ENCODE measurements at regions not wholly inside any gene's neighbourhood (a gene's known extent, or its start where the extent isn't known, plus 50 kb on each side); places are given as distances from the start of the nearest gene placed in this dataset.

GRCh38 chr11:114818382-114818781, 140.1 kb downstream of the NXPE2 start:
- peaks cover 8% of the 10 kb centered on the region for H3K27me3 Mint-ChIP-seq (ENCODE audit: insufficient read depth, unreplicated experiment)
- no TSS peak for BruUV-seq (replicated peaks)
- Histone ChIP-seq H3K4me3 (ENCODE audit: low read depth, low read length) (no peak overlapping the region), H3K27me3 (replicated peaks; ENCODE audit: control insufficient read depth, insufficient read depth, low read length) (no peaks in the 10 kb centered on the region; the same call in 1 of the 2 replicates), H3K36me3 (ENCODE audit: control insufficient read depth, insufficient read depth, low read length) (no peaks in the 10 kb centered on the region), H3K9me3 (no peaks in the 10 kb centered on the region), H3K4me1 (no peaks in the 10 kb centered on the region)
- no peaks in the 10 kb centered on the region for H3K9me3 Mint-ChIP-seq (ENCODE audit: unreplicated experiment)
- ChIA-PET CTCF (no interaction called here), POLR2A (no interaction called here)
- TF ChIP-seq CTCF (IDR thresholded peaks at IDR 0.05; ENCODE audit: insufficient read depth in 1 of 2, low read depth in 1 of 2, low read length in 1 of 2, severe bottlenecking in 1 of 2, unreplicated experiment in 1 of 2): no peak
- H3K36me3 Mint-ChIP-seq (ENCODE audit: insufficient read depth, unreplicated experiment): no peaks in the 10 kb centered on the region
- no peak overlapping the region for H3K4me3 Mint-ChIP-seq (ENCODE audit: unreplicated experiment)
- intact Hi-C loops (cut with micrococcal nuclease; ENCODE audit: unreplicated experiment): no loop called here
- DNase-seq: no peak
- H3K27ac Mint-ChIP-seq (ENCODE audit: unreplicated experiment): no peak overlapping the region
- no peaks in the 10 kb centered on the region for H3K4me1 Mint-ChIP-seq (ENCODE audit: low read depth, unreplicated experiment)

GRCh38 chr11:114819028-114819427, 140.7 kb downstream of the NXPE2 start:
- Mint-ChIP-seq H3K9me3 (ENCODE audit: unreplicated experiment) (no peaks in the 10 kb centered on the region), H3K4me3 (ENCODE audit: unreplicated experiment) (no peak overlapping the region), H3K36me3 (ENCODE audit: insufficient read depth, unreplicated experiment) (no peaks in the 10 kb centered on the region), H3K27ac (ENCODE audit: unreplicated experiment) (no peak overlapping the region), H3K4me1 (ENCODE audit: low read depth, unreplicated experiment) (no peaks in the 10 kb centered on the region), H3K27me3 (ENCODE audit: insufficient read depth, unreplicated experiment) (peaks cover 10% of the 10 kb centered on the region)
- TF ChIP-seq CTCF (IDR thresholded peaks at IDR 0.05; ENCODE audit: insufficient read depth in 1 of 2, low read depth in 1 of 2, low read length in 1 of 2, severe bottlenecking in 1 of 2, unreplicated experiment in 1 of 2): no peak
- ChIA-PET CTCF (no interaction called here), POLR2A (no interaction called here)
- no peaks in the 10 kb centered on the region; the same call in 1 of the 2 replicates for H3K27me3 ChIP-seq (replicated peaks; ENCODE audit: control insufficient read depth, insufficient read depth, low read length)
- no peak overlapping the region for H3K4me3 ChIP-seq (ENCODE audit: low read depth, low read length)
- H3K4me1 ChIP-seq: no peaks in the 10 kb centered on the region
- intact Hi-C loops (cut with micrococcal nuclease; ENCODE audit: unreplicated experiment): no loop called here
- BruUV-seq (replicated peaks): no TSS peak
- DNase-seq: no peak
- no peaks in the 10 kb centered on the region for H3K36me3 ChIP-seq (ENCODE audit: control insufficient read depth, insufficient read depth, low read length)
- no peaks in the 10 kb centered on the region for H3K9me3 ChIP-seq

- POLR2A ChIA-PET: no interaction called here
- Histone ChIP-seq H3K4me3 (ENCODE audit: low read depth, low read length) (no peak overlapping the region), H3K9me3 (no peaks in the 10 kb centered on the region), H3K4me1 (no peaks in the 10 kb centered on the region), H3K27me3 (replicated peaks; ENCODE audit: control insufficient read depth, insufficient read depth, low read length) (no peaks in the 10 kb centered on the region; the same call in 1 of the 2 replicates), H3K36me3 (ENCODE audit: control insufficient read depth, insufficient read depth, low read length) (no peaks in the 10 kb centered on the region)
- DNase-seq: no peak
- Mint-ChIP-seq H3K4me1 (ENCODE audit: low read depth, unreplicated experiment) (no peaks in the 10 kb centered on the region), H3K27me3 (ENCODE audit: insufficient read depth, unreplicated experiment) (peaks cover 10% of the 10 kb centered on the region), H3K27ac (ENCODE audit: unreplicated experiment) (no peak overlapping the region), H3K4me3 (ENCODE audit: unreplicated experiment) (no peak overlapping the region), H3K36me3 (ENCODE audit: insufficient read depth, unreplicated experiment) (no peaks in the 10 kb centered on the region), H3K9me3 (ENCODE audit: unreplicated experiment) (no peaks in the 10 kb centered on the region)
- no TSS peak for BruUV-seq (replicated peaks)
- CTCF ChIA-PET: no interaction called here
- intact Hi-C loops (cut with micrococcal nuclease; ENCODE audit: unreplicated experiment): no loop called here
- TF ChIP-seq CTCF (IDR thresholded peaks at IDR 0.05; ENCODE audit: insufficient read depth in 1 of 2, low read depth in 1 of 2, low read length in 1 of 2, severe bottlenecking in 1 of 2, unreplicated experiment in 1 of 2): no peak
Observed at GRCh38 chr11:114820621-114821020, 142.3 kb downstream of the NXPE2 start.

Data from Caco-2 (cell line).